HEK293 (cell line): ENCODE measurements at regions not wholly inside any gene's neighbourhood (a gene's known extent, or its start where the extent isn't known, plus 50 kb on each side); places are given as distances from the start of the nearest gene placed in this dataset.

Experiments used
- CTCF ChIP-seq: fragments of 450-650 bp; formaldehyde crosslinking; IDR thresholded peaks from 2 replicates; pipeline ENCODE4 v1.5.1; 2016; ENCODE audit warnings: missing biosample characterization, missing genetic modification characterization
- ELK4 ChIP-seq: IDR thresholded peaks from 2 replicates; pipeline ENCODE4 v1.6.1; 2011; ENCODE audit warnings: mild to moderate bottlenecking, low read depth, low read length, borderline replicate concordance
- OVOL3 ChIP-seq: fragments of 450-650 bp; formaldehyde crosslinking; IDR thresholded peaks from 2 replicates; pipeline ENCODE4 v1.5.1; 2016; ENCODE audit warnings: missing biosample characterization, missing genetic modification characterization
- TCF7L2 ChIP-seq: IDR thresholded peaks from 2 replicates; pipeline ENCODE4 v1.6.1; 2011; ENCODE audit warnings: low read depth, mild to moderate bottlenecking, inconsistent platforms, low read length, moderate library complexity, borderline replicate concordance
- ZNF174 ChIP-seq: fragments of 450-650 bp; formaldehyde crosslinking; IDR thresholded peaks from 2 replicates; pipeline ENCODE4 v1.5.0; 2017; ENCODE audit warnings: missing biosample characterization, mild to moderate bottlenecking, missing genetic modification characterization
- ZNF2 ChIP-seq: fragments of 450-650 bp; formaldehyde crosslinking; IDR thresholded peaks from 2 replicates; pipeline ENCODE4 v1.5.1; 2016; ENCODE audit warnings: missing biosample characterization, missing genetic modification characterization
- ZNF335 ChIP-seq: fragments of 450-650 bp; formaldehyde crosslinking; conservative IDR thresholded peaks from 2 replicates; pipeline ENCODE4 v1.5.1; 2016; ENCODE audit warnings: missing biosample characterization, missing genetic modification characterization
- ZNF561 ChIP-seq: fragments of 450-650 bp; IDR thresholded peaks from 2 replicates; pipeline ENCODE4 v1.5.1; 2018; ENCODE audit warnings: missing biosample characterization, missing genetic modification characterization, borderline replicate concordance
- ZNF610 ChIP-seq: fragments of 450-650 bp; formaldehyde crosslinking; IDR thresholded peaks from 2 replicates; pipeline ENCODE4 v1.5.1; 2016; ENCODE audit warnings: missing biosample characterization, missing genetic modification characterization, borderline replicate concordance
- ZNF626 ChIP-seq: fragments of 450-650 bp; sonication (Bioruptor Pico); formaldehyde crosslinking; IDR thresholded peaks from 2 replicates; pipeline ENCODE4 v1.5.1; 2018; ENCODE audit warnings: missing biosample characterization, missing genetic modification characterization, inconsistent platforms
- ZSCAN4 ChIP-seq: fragments of 450-650 bp; formaldehyde crosslinking; IDR thresholded peaks from 2 replicates; pipeline ENCODE4 v1.5.1; 2017; ENCODE audit warnings: missing biosample characterization, missing genetic modification characterization

- TF ChIP-seq ZNF561 (tag by site-specific recombination) (no peak), ZNF610 (tag by site-specific recombination) (no peak), ZNF626 (tag by site-specific recombination) (no peak), ZNF335 (tag by site-specific recombination) (no peak), CTCF (no peak), ZSCAN4 (no peak), ZNF2 (tag by site-specific recombination) (no peak), TCF7L2 (no peak), ELK4 (no peak), OVOL3 (no peak), ZNF174 (tag by site-specific recombination) (no peak)
Observed at GRCh38 chrX:94576367-94577004, 902.5 kb downstream of the FAM133A start.
